WTC11 (cell line): ENCODE measurements at regions not wholly inside any gene's neighbourhood (a gene's known extent, or its start where the extent isn't known, plus 50 kb on each side); places are given as distances from the start of the nearest gene placed in this dataset.

Source experiments
- ATAC-seq: fragments of 200-7000 bp; cut with Tn5 transposase; 2 replicates; pipeline ENCODE4 v1.10.0; 2021; ENCODE audit warnings: mild to moderate bottlenecking, moderate library complexity
- CTCF ChIA-PET: fragments of 300-600 bp; sonication (Branson Sonifier 250); formaldehyde crosslinking; loops from one replicate; lab custom pipeline; 2021; ENCODE audit warnings: antibody characterized with exemption; lab: Charles Lee
- POLR2A ChIA-PET: fragments of 350-600 bp; sonication (Branson Sonifier 250); formaldehyde crosslinking; loops from one replicate; lab custom pipeline; 2021; ENCODE audit warnings: antibody characterized with exemption; lab: Charles Lee
- DNase-seq: peaks from one replicate; pipeline ENCODE4 v3.0.0; 2021; ENCODE audit warnings: low spot score
- H3K27ac Mint-ChIP-seq: 2 replicates; pipeline ENCODE4 v1.8.0; 2021; ENCODE audit warnings: mixed read lengths
- H3K27me3 Mint-ChIP-seq: 2 replicates; pipeline ENCODE4 v1.8.0; 2021; ENCODE audit warnings: low read depth, mild to moderate bottlenecking, moderate library complexity, mixed read lengths
- H3K36me3 Mint-ChIP-seq: 2 replicates; pipeline ENCODE4 v1.8.0; 2021; ENCODE audit warnings: mixed read lengths
- H3K4me1 Mint-ChIP-seq: 2 replicates; pipeline ENCODE4 v1.8.0; 2022; ENCODE audit warnings: mixed read lengths
- H3K4me3 Mint-ChIP-seq: 2 replicates; pipeline ENCODE4 v1.8.0; 2021; ENCODE audit warnings: mild to moderate bottlenecking, moderate library complexity, mixed read lengths
- H3K9me3 Mint-ChIP-seq: 2 replicates; pipeline ENCODE4 v1.8.0; 2021; ENCODE audit warnings: mixed read lengths
- AFF4 ChIP-seq: sonication (generic); formaldehyde crosslinking; IDR thresholded peaks from 2 replicates; pipeline ENCODE4 v1.8.1; 2023; ENCODE audit warnings: mild to moderate bottlenecking, missing genetic modification reagents, borderline replicate concordance
- ESRRA ChIP-seq: sonication (generic); formaldehyde crosslinking; IDR thresholded peaks from 2 replicates; pipeline ENCODE4 v1.8.1; 2022; ENCODE audit warnings: mild to moderate bottlenecking, missing genetic modification reagents, borderline replicate concordance
- FOXP4 ChIP-seq: sonication (generic); formaldehyde crosslinking; IDR thresholded peaks from 2 replicates; pipeline ENCODE4 v1.8.0; 2022; ENCODE audit warnings: mild to moderate bottlenecking, missing genetic modification reagents
- GABPB1 ChIP-seq: sonication (generic); formaldehyde crosslinking; IDR thresholded peaks from 2 replicates; pipeline ENCODE4 v1.8.1; 2023; ENCODE audit warnings: mild to moderate bottlenecking, missing genetic modification reagents
- JUN ChIP-seq: sonication (generic); formaldehyde crosslinking; IDR thresholded peaks from 2 replicates; pipeline ENCODE4 v1.8.0; 2023; ENCODE audit warnings: mild to moderate bottlenecking, missing genetic modification reagents
- NFATC4 ChIP-seq: fragments of 250-450 bp; sonication (Bioruptor Pico); IDR thresholded peaks from 2 replicates; pipeline ENCODE4 v1.9.0; 2021; ENCODE audit warnings: mild to moderate bottlenecking
- STAT6 ChIP-seq: sonication (generic); formaldehyde crosslinking; conservative IDR thresholded peaks from 2 replicates; pipeline ENCODE4 v1.8.1; 2023; ENCODE audit warnings: mild to moderate bottlenecking, low read depth, missing genetic modification reagents, moderate library complexity
- TEAD1 ChIP-seq: sonication (generic); formaldehyde crosslinking; IDR thresholded peaks from 2 replicates; pipeline ENCODE4 v1.8.0; 2022; ENCODE audit warnings: mild to moderate bottlenecking, missing genetic modification reagents
- ZNF263 ChIP-seq: sonication (generic); formaldehyde crosslinking; IDR thresholded peaks from 2 replicates; pipeline ENCODE4 v1.8.1; 2022; ENCODE audit warnings: low read depth, mild to moderate bottlenecking, moderate library complexity, missing genetic modification reagents
- ZNF396 ChIP-seq: fragments of 250-450 bp; sonication (Bioruptor Pico); IDR thresholded peaks from 2 replicates; pipeline ENCODE4 v1.8.0; 2021; ENCODE audit warnings: mild to moderate bottlenecking, moderate library complexity, borderline replicate concordance
- ZNF423 ChIP-seq: fragments of 250-450 bp; sonication (Bioruptor Pico); IDR thresholded peaks from 2 replicates; pipeline ENCODE4 v2.1.2; 2022; ENCODE audit warnings: mild to moderate bottlenecking, moderate library complexity
- ZNF512 ChIP-seq: sonication (generic); formaldehyde crosslinking; IDR thresholded peaks from 2 replicates; pipeline ENCODE4 v1.8.1; 2022; ENCODE audit warnings: missing genetic modification reagents, borderline replicate concordance
- TF ChIP-seq, protein P1 (sequence below): sonication (generic); formaldehyde crosslinking; IDR thresholded peaks from 2 replicates; pipeline ENCODE4 v1.8.0; 2022; ENCODE audit warnings: mild to moderate bottlenecking, missing genetic modification reagents
- TF ChIP-seq, protein P2 (sequence below): fragments of 250-450 bp; sonication (Bioruptor Pico); IDR thresholded peaks from 2 replicates; pipeline ENCODE4 v1.9.0; 2021; ENCODE audit warnings: mild to moderate bottlenecking
- TF ChIP-seq, protein P3 (sequence below): fragments of 250-450 bp; sonication (Bioruptor Pico); IDR thresholded peaks from 2 replicates; pipeline ENCODE4 v1.9.0; 2021; ENCODE audit warnings: mild to moderate bottlenecking

DNA sequence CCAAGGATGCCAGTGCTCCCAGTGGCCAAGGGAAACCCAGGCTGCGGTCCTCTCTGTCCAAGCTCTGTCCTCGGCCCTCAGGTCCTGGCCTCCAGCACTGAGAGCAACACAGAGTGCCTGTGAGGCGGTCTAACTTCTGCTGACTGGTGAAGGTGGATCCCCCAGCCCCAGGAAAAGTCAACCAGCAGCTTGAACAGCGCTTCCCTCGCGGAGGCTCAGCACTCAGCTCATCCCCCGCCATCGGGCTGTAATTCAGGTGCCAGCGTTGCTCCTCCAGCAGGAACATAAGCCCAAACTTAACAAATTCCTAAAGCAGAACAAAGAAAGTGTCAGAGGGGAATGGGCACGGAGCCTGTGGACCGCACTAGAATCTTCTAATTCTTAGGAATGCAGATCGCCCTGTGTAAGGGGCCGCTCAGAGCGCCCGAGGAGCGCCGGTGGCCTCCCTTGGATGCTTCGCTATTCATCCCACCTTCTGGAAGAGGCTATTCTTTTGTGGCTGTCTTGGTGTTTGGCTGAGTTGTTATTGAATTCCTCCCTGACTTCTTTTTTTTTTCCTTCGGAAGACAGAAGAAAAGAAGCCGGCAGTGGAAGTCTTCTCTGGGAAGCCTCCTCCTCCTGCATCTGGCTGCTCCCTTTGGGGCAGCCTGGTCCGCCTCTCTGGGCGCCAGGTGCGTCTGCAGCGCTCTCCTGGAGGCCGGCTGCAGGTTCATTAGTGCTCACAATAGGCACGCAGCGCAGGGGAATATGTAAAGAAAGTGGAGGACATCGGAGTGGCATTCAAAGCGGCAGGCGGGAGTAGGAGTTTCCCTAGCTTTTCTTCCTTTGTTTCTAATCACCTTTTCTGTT lies 905.6 kb downstream of the TSN start:
- TF ChIP-seq ZNF512 (CRISPR knock-in tag) (no peak), TEAD1 (CRISPR knock-in tag) (peak; percentile 73; the same call in 1 of the 2 replicates), ZNF396 (CRISPR knock-in tag) (0 out of 2 replicates have a peak, but pooled peaks have one; percentile 21), ESRRA (no peak), GABPB1 (CRISPR knock-in tag) (no peak), FOXP4 (no peak), AFF4 (peak; percentile 54; the same call in 1 of the 2 replicates), JUN (no peak), STAT6 (CRISPR knock-in tag) (no peak), ZNF263 (peak; percentile 67), ZNF423 (CRISPR knock-in tag) (peak; percentile 85), NFATC4 (CRISPR knock-in tag) (no peak)
- TF ChIP-seq, protein P1, sequence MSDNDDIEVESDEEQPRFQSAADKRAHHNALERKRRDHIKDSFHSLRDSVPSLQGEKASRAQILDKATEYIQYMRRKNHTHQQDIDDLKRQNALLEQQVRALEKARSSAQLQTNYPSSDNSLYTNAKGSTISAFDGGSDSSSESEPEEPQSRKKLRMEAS (CRISPR knock-in tag), result peak; percentile 32; the same call in 1 of the 2 replicates
- TF ChIP-seq, protein P2, sequence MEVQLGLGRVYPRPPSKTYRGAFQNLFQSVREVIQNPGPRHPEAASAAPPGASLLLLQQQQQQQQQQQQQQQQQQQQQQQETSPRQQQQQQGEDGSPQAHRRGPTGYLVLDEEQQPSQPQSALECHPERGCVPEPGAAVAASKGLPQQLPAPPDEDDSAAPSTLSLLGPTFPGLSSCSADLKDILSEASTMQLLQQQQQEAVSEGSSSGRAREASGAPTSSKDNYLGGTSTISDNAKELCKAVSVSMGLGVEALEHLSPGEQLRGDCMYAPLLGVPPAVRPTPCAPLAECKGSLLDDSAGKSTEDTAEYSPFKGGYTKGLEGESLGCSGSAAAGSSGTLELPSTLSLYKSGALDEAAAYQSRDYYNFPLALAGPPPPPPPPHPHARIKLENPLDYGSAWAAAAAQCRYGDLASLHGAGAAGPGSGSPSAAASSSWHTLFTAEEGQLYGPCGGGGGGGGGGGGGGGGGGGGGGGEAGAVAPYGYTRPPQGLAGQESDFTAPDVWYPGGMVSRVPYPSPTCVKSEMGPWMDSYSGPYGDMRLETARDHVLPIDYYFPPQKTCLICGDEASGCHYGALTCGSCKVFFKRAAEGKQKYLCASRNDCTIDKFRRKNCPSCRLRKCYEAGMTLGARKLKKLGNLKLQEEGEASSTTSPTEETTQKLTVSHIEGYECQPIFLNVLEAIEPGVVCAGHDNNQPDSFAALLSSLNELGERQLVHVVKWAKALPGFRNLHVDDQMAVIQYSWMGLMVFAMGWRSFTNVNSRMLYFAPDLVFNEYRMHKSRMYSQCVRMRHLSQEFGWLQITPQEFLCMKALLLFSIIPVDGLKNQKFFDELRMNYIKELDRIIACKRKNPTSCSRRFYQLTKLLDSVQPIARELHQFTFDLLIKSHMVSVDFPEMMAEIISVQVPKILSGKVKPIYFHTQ (CRISPR knock-in tag), result no peak
- TF ChIP-seq, protein P3, sequence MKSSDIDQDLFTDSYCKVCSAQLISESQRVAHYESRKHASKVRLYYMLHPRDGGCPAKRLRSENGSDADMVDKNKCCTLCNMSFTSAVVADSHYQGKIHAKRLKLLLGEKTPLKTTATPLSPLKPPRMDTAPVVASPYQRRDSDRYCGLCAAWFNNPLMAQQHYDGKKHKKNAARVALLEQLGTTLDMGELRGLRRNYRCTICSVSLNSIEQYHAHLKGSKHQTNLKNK (CRISPR knock-in tag), result no peak
- H3K27me3 Mint-ChIP-seq, result peaks cover 9% of the 10 kb centered on the region
- H3K9me3 Mint-ChIP-seq, result no peaks in the 10 kb centered on the region
- H3K4me1 Mint-ChIP-seq, result peaks cover 82% of the 10 kb centered on the region
- ChIA-PET CTCF (interaction anchor here (0.7 to 1.2 kb wide), 3 partner anchors 28 to 1442 kb away, joined by 3 to 4 read pairs (median 4); no protein-coding TSS in a partner anchor), POLR2A (interaction anchor here (0.9 to 1.1 kb wide), 3 partner anchors 15 to 73 kb away, joined by 3 to 4 read pairs (median 3); no protein-coding TSS in a partner anchor)
- H3K27ac Mint-ChIP-seq, result peak overlapping the region; percentile 99
- H3K36me3 Mint-ChIP-seq, result no peaks in the 10 kb centered on the region
- ATAC-seq (peak; percentile 90), DNase-seq (peak; percentile 77)
- H3K4me3 Mint-ChIP-seq, result peak overlapping the region; percentile 73
